ENCODE measurements at regions not wholly inside any gene's neighbourhood (a gene's known extent, or its start where the extent isn't known, plus 50 kb on each side); places are given as distances from the start of the nearest gene placed in this dataset.

- H3K27me3 ChIP-seq (ENCODE audit: insufficient read depth) = no peaks in the 10 kb centered on the region
- H2AFZ ChIP-seq = no peak overlapping the region
- Mint-ChIP-seq H3K27me3 (ENCODE audit: insufficient read depth, low read depth, poor library complexity) (no peaks in the 10 kb centered on the region), H3K36me3 (ENCODE audit: low read depth) (no peaks in the 10 kb centered on the region), H3K4me3 (no peak overlapping the region), H3K9me3 (no peaks in the 10 kb centered on the region), H3K27ac (no peak overlapping the region), H3K4me1 (peaks cover 6% of the 10 kb centered on the region; the same call in 2 of the 3 replicates)
- H3K27ac ChIP-seq (ENCODE audit: low read depth) = no peak overlapping the region
- H3K4me2 ChIP-seq = no peak overlapping the region
- H3F3A ChIP-seq (replicated peaks; ENCODE audit: low read depth) = no peaks in the 10 kb centered on the region
- H4K20me1 ChIP-seq (replicated peaks; ENCODE audit: insufficient read depth) = no peaks in the 10 kb centered on the region
- no peaks in the 10 kb centered on the region for H3K4me1 ChIP-seq (ENCODE audit: insufficient read depth)
- DNase-seq (ENCODE audit: low spot score) (no peak), ATAC-seq (no peak)
- no peak for TF ChIP-seq EZH2 (IDR thresholded peaks at IDR 0.05; ENCODE audit: low read depth, unreplicated experiment)
- H3K79me2 ChIP-seq (replicated peaks; ENCODE audit: insufficient read depth) = no peaks in the 10 kb centered on the region
- H3K4me3 ChIP-seq = no peak overlapping the region
- H3K36me3 ChIP-seq (ENCODE audit: insufficient read depth) = no peaks in the 10 kb centered on the region
- no peaks in the 10 kb centered on the region for H3K9me2 ChIP-seq (ENCODE audit: insufficient read depth)
Measured at GRCh38 chr1:100624886-100625610, 87.1 kb downstream of the GPR88 start.

DNA sequence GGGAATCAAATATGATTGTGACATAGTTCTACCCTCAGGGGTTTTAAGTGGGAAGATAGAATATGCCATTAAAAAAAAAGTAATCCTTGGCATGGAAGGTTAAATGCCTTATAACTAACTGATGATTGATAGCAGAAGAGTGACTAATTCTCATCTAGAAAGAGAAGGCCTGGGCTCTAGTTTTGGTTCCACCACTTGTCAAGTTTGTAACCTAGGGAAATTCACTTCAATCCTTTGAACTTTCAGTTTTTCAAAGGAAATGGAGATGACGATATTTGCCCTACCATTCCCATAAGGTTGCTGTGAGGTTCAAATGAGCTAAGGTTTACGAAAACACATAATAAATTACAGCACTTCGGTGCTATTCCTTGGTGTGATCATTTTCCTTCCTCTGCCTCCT, 88.5 kb downstream of the GPR88 start:
- Mint-ChIP-seq H3K4me3 (no peak overlapping the region), H3K4me1 (peaks cover 6% of the 10 kb centered on the region; the same call in 2 of the 3 replicates), H3K27me3 (ENCODE audit: insufficient read depth, low read depth, poor library complexity) (peaks cover under 1% of the 10 kb centered on the region), H3K36me3 (ENCODE audit: low read depth) (no peaks in the 10 kb centered on the region; the same call in 2 of the 3 replicates), H3K9me3 (peaks cover 4% of the 10 kb centered on the region; the same call in 2 of the 3 replicates), H3K27ac (no peak overlapping the region)
- H3K27me3 ChIP-seq (ENCODE audit: insufficient read depth) = no peaks in the 10 kb centered on the region
- H2AFZ ChIP-seq = no peak overlapping the region
- H4K20me1 ChIP-seq (replicated peaks; ENCODE audit: insufficient read depth) = no peaks in the 10 kb centered on the region
- no peaks in the 10 kb centered on the region for H3K36me3 ChIP-seq (ENCODE audit: insufficient read depth)
- ATAC-seq (no peak), DNase-seq (ENCODE audit: low spot score) (no peak)
- no peaks in the 10 kb centered on the region for H3K79me2 ChIP-seq (replicated peaks; ENCODE audit: insufficient read depth)
- peaks cover 4% of the 10 kb centered on the region; the same call in 1 of the 2 replicates for H3K9me2 ChIP-seq (ENCODE audit: insufficient read depth)
- no peak overlapping the region for H3K4me2 ChIP-seq
- H3K4me1 ChIP-seq (ENCODE audit: insufficient read depth) = no peaks in the 10 kb centered on the region
- no peak overlapping the region for H3K4me3 ChIP-seq
- no peak overlapping the region for H3K27ac ChIP-seq (ENCODE audit: low read depth)
- H3F3A ChIP-seq (replicated peaks; ENCODE audit: low read depth) = no peaks in the 10 kb centered on the region
- TF ChIP-seq REST (IDR thresholded peaks at IDR 0.05; ENCODE audit: unreplicated experiment) (no peak), ZNF462 (CRISPR knock-in tag; IDR thresholded peaks at IDR 0.05) (no peak), ZNF114 (CRISPR knock-in tag; IDR thresholded peaks at IDR 0.05) (no peak), CREB1 (CRISPR knock-in tag; IDR thresholded peaks at IDR 0.05; ENCODE audit: low read depth) (no peak), JUNB (IDR thresholded peaks at IDR 0.05; ENCODE audit: unreplicated experiment) (no peak), POLR2AphosphoS5 (IDR thresholded peaks at IDR 0.05; ENCODE audit: low read depth) (no peak), STAT1 (IDR thresholded peaks at IDR 0.05; ENCODE audit: unreplicated experiment) (no peak), ZNF331 (CRISPR knock-in tag; IDR thresholded peaks at IDR 0.05; ENCODE audit: low read depth) (no peak), EZH2phosphoT487 (IDR thresholded peaks at IDR 0.05; ENCODE audit: unreplicated experiment) (no peak), EZH2 (IDR thresholded peaks at IDR 0.05; ENCODE audit: low read depth, unreplicated experiment) (no peak), NANOG (IDR thresholded peaks at IDR 0.05; ENCODE audit: borderline replicate concordance) (no peak)
